Kidney (tissue), 13 donors: ENCODE measurements at regions not wholly inside any gene's neighbourhood (a gene's known extent, or its start where the extent isn't known, plus 50 kb on each side); places are given as distances from the start of the nearest gene placed in this dataset.

Experiments
- DNase-seq, 5 donors: peaks; one replicate each; pipeline ENCODE4 v3.0.0-alpha.2; 2013 to 2020
- FAIRE-seq: peaks from 2 replicates; lab custom pipeline; 2012; peaks lifted over from hg19 to GRCh38; lab: Jason Lieb, UNC
- H3K27ac ChIP-seq, 2 donors: one replicate each; pipeline ENCODE4 v1.7.0; 2013; ENCODE audit warnings: low read depth in 2 of 2, low read length in 2 of 2, inconsistent platforms in 1 of 2
- H3K27me3 ChIP-seq: one replicate; pipeline ENCODE4 v1.7.1; 2013; ENCODE audit warnings: low read length, inconsistent platforms; ENCODE audit not compliant: control insufficient read depth, insufficient read depth
- H3K36me3 ChIP-seq, 3 donors: one replicate each; pipeline versions ENCODE4 v1.7.0 to v1.7.1; 2013; ENCODE audit warnings: low read length in 3 of 3, control low read depth in 1 of 3, inconsistent platforms in 1 of 3; ENCODE audit not compliant: insufficient read depth in 3 of 3, control insufficient read depth in 2 of 3
- H3K4me1 ChIP-seq, 3 donors: one replicate each; pipeline versions ENCODE4 v1.7.0 to v1.7.1; 2013; ENCODE audit warnings: low read length in 3 of 3, inconsistent platforms in 1 of 3, low read depth in 1 of 3; ENCODE audit not compliant: control insufficient read depth in 2 of 3, insufficient read depth in 2 of 3
- H3K4me3 ChIP-seq, 3 donors: one replicate each; pipeline versions ENCODE4 v1.7.0 to v1.8.1; 2013; ENCODE audit warnings: low read length in 3 of 3, control low read depth in 1 of 3, inconsistent platforms in 1 of 3
- H3K9ac ChIP-seq, 3 donors: one replicate each; pipeline versions ENCODE4 v1.7.0 to v1.7.1; 2013; ENCODE audit warnings: low read length in 3 of 3, control low read depth in 1 of 3, inconsistent platforms in 1 of 3
- H3K9me3 ChIP-seq, 3 donors: one replicate each; pipeline versions ENCODE4 v1.7.0 to v1.7.1; 2013; ENCODE audit warnings: low read length in 3 of 3, control low read depth in 1 of 3, inconsistent platforms in 1 of 3; ENCODE audit not compliant: control insufficient read depth in 2 of 3, insufficient read depth in 1 of 3
- CTCF ChIP-seq: IDR thresholded peaks from 3 replicates; pipeline ENCODE4 v1.5.1; 2012; ENCODE audit warnings: mild to moderate bottlenecking, moderate library complexity, borderline replicate concordance; ENCODE audit not compliant: insufficient read depth; ENCODE audit errors: extremely low read depth
- intact Hi-C: fragments of 100-400 bp; cut with DNase I; formaldehyde crosslinking; loops from one replicate; pipeline ENCODE4 v1.11.1; 2022
- donor health status: control.
- donor health status: control.
- donor health status: control.
- donor health status: control.
- donor health status: control.
- donor health status: DM: yes; HTN: yes; CAD: no.
- donor health status: Normal renal cell carcinoma (clear cell type).

- Histone ChIP-seq H3K4me3 (no peak overlapping the region), H3K9ac (no peak overlapping the region), H3K36me3 (no peaks in the 10 kb centered on the region), H3K27me3 (no peaks in the 10 kb centered on the region), H3K4me1 (peaks cover 2 to 4% (median 3%) of the 10 kb centered on the region in 3 donors), H3K27ac (no peak overlapping the region), H3K9me3 (no peaks in the 10 kb centered on the region)
- DNase-seq (no peak), FAIRE-seq (no peak)
- intact Hi-C loops, result no loop called here
- TF ChIP-seq CTCF, result no peak
These were observed 89.5 kb upstream of the ANKRD55 start for GRCh38 chr5:56322592-56322991.

GRCh38 chr5:56321236-56321881 is 88.2 kb upstream of the ANKRD55 start:
- no peak overlapping the region for H3K27ac ChIP-seq
- no peak for DNase-seq
- H3K9me3 ChIP-seq, result no peaks in the 10 kb centered on the region
- no peak for FAIRE-seq
- intact Hi-C loops, result no loop called here
- no peaks in the 10 kb centered on the region for H3K36me3 ChIP-seq
- no peak for TF ChIP-seq CTCF
- no peaks in the 10 kb centered on the region for H3K27me3 ChIP-seq
- H3K9ac ChIP-seq, result no peak overlapping the region
- H3K4me3 ChIP-seq, result no peak overlapping the region
- H3K4me1 ChIP-seq, result peaks cover 0 to 4% (median 2%) of the 10 kb centered on the region in 3 donors

GRCh38 chr5:56320686-56321085 is 87.6 kb upstream of the ANKRD55 start:
- Histone ChIP-seq H3K4me1 (peaks cover 0 to 2% (median 1%) of the 10 kb centered on the region in 3 donors), H3K9ac (no peak overlapping the region), H3K27ac (no peak overlapping the region), H3K27me3 (no peaks in the 10 kb centered on the region), H3K4me3 (no peak overlapping the region), H3K36me3 (no peaks in the 10 kb centered on the region), H3K9me3 (no peaks in the 10 kb centered on the region)
- intact Hi-C loops, result no loop called here
- FAIRE-seq (no peak), DNase-seq (no peak)
- TF ChIP-seq CTCF, result no peak
